Activated naive CD4-positive, alpha-beta T cell treated with anti-CD3 and anti-CD28 coated beads, Interleukin-2, amount 50 U/mL, for 72 hours (primary cell): ENCODE measurements at regions not wholly inside any gene's neighbourhood (a gene's known extent, or its start where the extent isn't known, plus 50 kb on each side); places are given as distances from the start of the nearest gene placed in this dataset.

Source experiments
- ATAC-seq, 2 donors: fragments of 150-1000 bp; cut with Tn5 transposase; 2 replicates each; pipeline ENCODE4 v1.10.0; 2021; ENCODE audit warnings: mild to moderate bottlenecking in 2 of 2, moderate library complexity in 2 of 2
- DNase-seq, 2 donors: peaks; one replicate each; pipeline ENCODE4 v3.0.0; 2021 to 2022; ENCODE audit warnings: low spot score in 2 of 2
- H3K27ac Mint-ChIP-seq, 2 donors: one replicate each; pipeline ENCODE4 v1.8.0; 2022; ENCODE audit warnings: mild to moderate bottlenecking in 2 of 2, mixed read lengths in 2 of 2
- H3K36me3 Mint-ChIP-seq, 2 donors: one replicate each; pipeline ENCODE4 v1.8.0; 2022; ENCODE audit warnings: mixed read lengths in 2 of 2
- H3K9me3 Mint-ChIP-seq, 2 donors: one replicate each; pipeline ENCODE4 v1.8.0; 2022; ENCODE audit warnings: mixed read lengths in 2 of 2

DNA sequence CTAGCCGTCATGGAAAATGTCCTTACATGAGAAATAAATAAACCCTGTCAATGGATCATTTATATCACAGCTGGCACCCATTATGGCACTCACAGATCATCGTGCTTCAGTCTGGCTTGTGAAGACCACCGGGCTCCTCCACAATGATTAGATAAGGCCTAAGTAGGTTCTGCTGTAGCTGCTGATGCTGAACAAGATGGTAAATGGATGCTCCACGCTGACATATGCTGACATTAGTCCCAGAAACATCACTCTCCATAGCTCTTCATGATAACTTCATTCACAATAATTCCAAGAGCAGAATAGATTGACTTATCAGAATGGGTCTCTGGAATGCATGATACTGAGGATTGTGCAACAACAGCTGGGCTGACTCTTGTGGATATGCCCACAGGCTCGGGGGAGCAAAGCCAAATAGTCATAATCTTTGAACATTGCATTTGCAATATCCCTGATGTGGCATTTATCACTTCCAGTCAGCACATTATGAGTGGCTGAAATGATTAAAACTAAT, 63.8 kb upstream of the RXFP2 start:
- DNase-seq (no peak), ATAC-seq (no peak)
- Mint-ChIP-seq H3K27ac (no peak overlapping the region), H3K9me3 (no peaks in the 10 kb centered on the region), H3K36me3 (peaks cover 0 to 5% of the 10 kb centered on the region in 2 donors)

GRCh38 chr13:31681133-31681532, 58.2 kb upstream of the RXFP2 start:
- Mint-ChIP-seq H3K27ac (no peak overlapping the region), H3K36me3 (no peaks in the 10 kb centered on the region), H3K9me3 (peaks cover 3 to 12% of the 10 kb centered on the region in 2 donors)
- DNase-seq, result no peak
- no peak for ATAC-seq

- Mint-ChIP-seq H3K9me3 (peaks cover 3 to 12% of the 10 kb centered on the region in 2 donors), H3K27ac (no peak overlapping the region), H3K36me3 (no peaks in the 10 kb centered on the region)
- no peak for DNase-seq
- ATAC-seq, result no peak
Observed at GRCh38 chr13:31684466-31684865, 54.9 kb upstream of the RXFP2 start.

GRCh38 chr13:31686670-31687425, 52.5 kb upstream of the RXFP2 start:
- peaks cover 4 to 18% of the 10 kb centered on the region in 2 donors for H3K9me3 Mint-ChIP-seq
- H3K27ac Mint-ChIP-seq, result no peak overlapping the region
- H3K36me3 Mint-ChIP-seq, result no peaks in the 10 kb centered on the region
- ATAC-seq (no peak), DNase-seq (no peak)
